DMS 273 treated with DMSO at 0.1 percent for 48 hours (cell line): ENCODE measurements at regions not wholly inside any gene's neighbourhood (a gene's known extent, or its start where the extent isn't known, plus 50 kb on each side); places are given as distances from the start of the nearest gene placed in this dataset.

Experiments
- DNase-seq: peaks from one replicate; lab custom pipeline; 2025; lab: John Stamatoyannopoulos, UW

DNA sequence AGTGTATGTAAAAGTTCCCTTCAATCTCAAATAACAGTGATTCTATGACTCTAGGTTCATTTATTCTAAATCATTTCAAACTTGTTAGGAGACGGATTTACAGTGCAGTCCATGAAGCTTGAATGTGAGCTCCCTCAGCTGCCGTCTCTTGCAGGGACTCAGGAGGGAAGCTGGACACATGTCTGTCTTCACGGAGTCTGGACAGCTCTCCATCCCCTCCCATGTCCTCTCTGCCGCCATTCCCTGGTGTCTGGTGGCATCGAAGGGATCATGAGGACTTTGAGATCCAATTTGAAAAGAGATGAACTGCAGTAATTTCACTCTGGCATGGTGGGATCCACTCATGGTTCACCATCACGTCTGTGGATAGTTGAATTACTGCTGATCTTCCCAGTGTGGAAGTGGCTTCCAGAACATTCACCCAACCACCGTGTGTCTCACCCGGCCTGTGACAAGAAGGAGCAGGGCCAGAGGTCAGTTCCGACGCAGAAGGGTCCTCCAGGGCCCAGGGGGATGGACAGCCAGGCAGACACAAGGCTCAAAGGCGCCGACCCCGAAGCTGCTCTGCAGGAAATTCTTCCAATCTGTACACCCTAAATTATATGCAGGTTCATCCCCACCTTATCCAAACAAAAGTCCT lies 370.1 kb downstream of the THBS2 start:
- DNase-seq = no peak

DNA sequence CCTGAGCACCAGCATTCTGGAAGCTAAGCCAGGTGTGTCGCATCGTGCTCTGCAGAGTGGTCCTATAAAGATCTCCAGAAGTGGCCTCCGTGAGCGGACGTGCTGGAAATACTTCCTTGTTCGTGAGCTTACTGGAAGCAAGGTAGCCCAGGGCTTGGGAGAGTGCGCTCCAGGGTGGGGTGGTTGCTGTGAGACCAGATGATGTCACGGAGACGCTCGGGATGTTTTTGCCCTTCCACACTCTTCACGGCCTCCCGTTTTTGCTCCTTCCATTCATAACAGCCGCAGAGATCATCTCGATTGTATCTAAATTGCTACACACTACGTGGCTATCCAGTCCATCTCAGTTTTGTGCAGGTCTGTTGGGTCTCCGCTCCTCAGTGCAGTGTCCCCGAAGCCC lies 373.4 kb downstream of the THBS2 start:
- no peak for DNase-seq

- peak; percentile 12 for DNase-seq
These were observed 375.8 kb downstream of the THBS2 start for GRCh38 chr6:168877821-168878282.

DNA sequence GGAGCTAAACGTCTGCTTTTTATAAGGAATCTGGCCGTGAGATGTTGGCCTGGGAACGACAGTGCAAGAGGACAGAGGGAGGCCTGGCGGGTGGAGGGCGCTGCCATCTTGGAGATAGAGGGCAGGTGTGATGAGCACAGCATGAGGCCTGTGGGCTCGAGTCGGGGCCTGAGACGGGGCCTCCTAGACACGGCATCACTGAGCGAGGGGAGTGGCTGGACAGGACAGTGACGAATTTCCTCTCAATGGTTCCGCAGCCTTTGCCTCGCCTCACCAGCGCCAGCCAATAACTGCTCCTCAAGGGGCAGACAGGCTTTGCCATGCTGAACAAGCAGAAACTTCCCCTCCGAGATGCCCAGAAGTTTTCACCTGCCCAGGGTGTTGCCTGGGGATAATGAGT lies 376.7 kb downstream of the THBS2 start:
- no peak for DNase-seq

DNA sequence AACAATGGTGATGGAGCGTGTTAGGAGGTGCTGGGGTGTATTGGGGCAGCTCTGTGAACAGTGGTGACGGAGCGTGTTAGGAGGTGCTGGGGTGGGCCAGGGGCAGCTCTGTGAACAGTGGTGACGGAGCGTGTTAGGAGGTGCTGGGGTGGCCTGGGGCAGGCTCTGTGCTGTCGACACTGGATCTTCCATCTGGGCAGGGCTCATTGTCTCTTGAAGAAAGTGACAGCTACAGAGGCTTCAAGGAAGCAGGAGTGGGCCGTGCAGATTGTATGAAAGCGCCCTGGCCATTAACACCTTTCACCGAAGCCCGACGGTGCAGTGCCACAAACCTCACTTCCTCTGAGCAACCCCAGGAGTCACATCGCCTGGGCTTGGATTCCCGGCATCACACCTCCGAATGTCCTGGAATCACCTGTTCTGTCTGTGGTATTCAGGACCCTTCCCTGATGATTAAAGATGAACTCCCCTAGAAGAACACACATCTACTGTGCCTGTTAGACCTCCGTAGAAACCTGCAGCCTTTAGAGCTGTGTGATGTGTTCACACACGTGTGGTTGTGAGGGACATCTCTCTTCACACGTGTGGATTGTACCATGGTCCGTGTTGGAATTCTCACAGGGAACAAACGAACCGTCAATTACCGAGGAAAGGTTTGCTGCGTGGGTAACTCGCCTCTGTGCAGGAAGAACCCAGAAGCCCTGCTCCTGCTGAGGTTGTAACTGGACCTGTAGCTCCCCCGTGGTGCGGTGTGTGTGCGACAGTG lies 377.7 kb downstream of the THBS2 start:
- DNase-seq = no peak

- no peak for DNase-seq
These were observed 379.0 kb downstream of the THBS2 start for GRCh38 chr6:168874637-168875036.

- no peak for DNase-seq
These were observed 380.1 kb downstream of the THBS2 start for GRCh38 chr6:168873278-168874190.

- no peak for DNase-seq
These were observed 381.9 kb downstream of the THBS2 start for GRCh38 chr6:168871642-168872315.

GRCh38 chr6:168870982-168871381 lies 382.7 kb downstream of the THBS2 start:
- DNase-seq = no peak

DNA sequence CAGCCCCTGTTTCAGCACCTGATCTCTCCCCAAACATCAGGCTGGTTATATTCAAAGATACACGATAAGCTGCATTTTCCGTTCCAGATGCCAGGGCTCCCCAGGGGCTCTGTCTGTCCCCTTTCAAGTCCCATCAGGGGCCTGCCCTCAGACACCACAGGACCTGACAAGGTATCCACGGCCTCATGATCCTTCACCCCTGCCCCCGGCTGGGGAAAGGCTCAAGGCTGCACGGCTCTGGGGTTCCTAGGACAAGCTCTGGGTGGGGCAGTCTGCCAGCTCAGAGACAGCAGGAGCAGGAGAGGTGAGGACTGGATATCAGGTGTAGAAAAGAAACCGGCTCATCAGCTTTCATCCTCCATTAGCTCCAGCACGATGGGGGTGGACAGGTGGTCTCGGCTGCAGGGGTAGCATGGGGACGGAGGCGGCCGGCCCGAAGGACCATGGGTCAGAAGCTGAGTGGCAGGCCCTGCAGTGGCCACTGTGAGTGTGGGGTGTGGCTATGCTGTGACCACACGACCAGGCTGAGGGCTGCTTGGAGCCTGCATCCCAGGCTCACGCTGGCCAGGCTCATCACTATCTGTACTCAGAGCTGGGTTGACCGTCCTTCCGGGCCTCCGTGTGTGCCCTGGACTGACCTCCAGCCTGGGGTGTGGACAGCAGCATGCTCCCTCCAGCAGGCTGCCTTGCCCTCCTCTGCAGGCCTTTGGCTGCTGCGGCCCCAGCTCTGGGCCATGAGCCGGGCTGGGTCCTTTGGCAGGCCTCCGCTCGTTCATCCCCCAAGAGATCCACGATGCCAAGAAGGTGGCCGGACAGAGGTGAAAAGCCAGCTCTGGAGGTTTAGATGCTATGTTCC lies 386.2 kb downstream of the THBS2 start:
- no peak for DNase-seq

GRCh38 chr6:168866534-168866933 lies 387.1 kb downstream of the THBS2 start:
- DNase-seq = no peak

- DNase-seq = no peak
These were observed 388.1 kb downstream of the THBS2 start for GRCh38 chr6:168865522-168865921.

- DNase-seq = no peak
These were observed 388.8 kb downstream of the THBS2 start for GRCh38 chr6:168864541-168865460.

GRCh38 chr6:168863467-168863866 lies 390.2 kb downstream of the THBS2 start:
- DNase-seq = no peak

GRCh38 chr6:168862346-168862980 lies 391.2 kb downstream of the THBS2 start:
- DNase-seq = no peak

DNA sequence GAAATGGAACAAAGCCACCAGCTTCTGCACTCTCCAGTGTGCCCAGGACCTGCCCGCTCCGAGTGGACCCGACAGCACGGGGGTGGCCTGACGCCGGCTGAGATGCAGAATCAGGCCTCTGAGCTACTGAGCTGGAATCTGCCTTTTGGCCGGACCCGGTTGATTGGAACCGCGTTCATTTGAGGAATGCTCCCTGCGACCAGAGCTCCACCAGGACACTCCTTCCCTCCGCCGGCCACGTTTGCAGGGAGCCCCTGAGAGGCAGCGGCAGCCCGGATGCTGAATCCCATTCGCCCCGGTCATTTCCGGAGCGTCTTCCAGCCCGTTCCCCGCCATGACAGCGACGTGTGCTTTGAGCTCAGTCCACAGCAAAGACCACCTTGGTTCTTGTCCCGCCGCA lies 392.7 kb downstream of the THBS2 start:
- no peak for DNase-seq

GRCh38 chr6:168860341-168860740 lies 393.3 kb downstream of the THBS2 start:
- no peak for DNase-seq

DNA sequence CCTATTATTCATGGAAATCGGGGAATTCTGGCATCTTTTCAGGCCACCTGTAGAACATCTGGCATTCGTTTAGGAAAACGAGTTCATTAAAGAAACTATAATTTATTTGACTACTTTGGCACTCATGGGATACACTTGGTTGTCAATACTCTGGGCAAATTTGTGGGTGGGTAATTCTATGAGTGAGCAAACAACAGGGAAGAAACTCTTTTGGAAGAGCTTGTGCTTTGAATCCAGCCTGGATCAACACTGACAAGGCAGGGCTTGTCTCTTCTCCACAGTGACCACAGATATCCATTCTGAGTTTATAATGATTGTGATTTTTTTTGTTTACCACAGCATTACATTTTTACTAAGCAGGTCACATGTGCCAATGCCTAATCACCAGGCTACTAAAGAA lies 394.7 kb downstream of the THBS2 start:
- no peak for DNase-seq

DNA sequence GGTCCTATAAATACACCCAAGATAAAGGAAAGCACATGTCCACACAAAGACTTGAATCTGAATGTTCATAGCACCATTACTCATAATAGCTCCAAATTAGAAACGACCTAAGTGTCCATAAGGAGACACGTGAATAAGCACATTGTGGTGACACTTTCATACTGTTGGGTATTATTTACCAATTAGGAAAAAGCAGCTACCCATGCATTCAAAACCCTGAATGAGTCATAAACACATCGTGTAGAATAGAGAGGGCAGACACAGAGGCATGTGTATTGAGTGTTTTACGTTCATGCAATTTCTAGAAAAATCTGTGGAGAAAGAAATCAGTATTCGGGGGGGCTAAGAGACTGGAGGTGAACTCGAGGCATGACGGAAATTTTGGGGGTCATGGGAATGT lies 396.7 kb downstream of the THBS2 start:
- DNase-seq = no peak
